ENCODE measurements at regions not wholly inside any gene's neighbourhood (a gene's known extent, or its start where the extent isn't known, plus 50 kb on each side); places are given as distances from the start of the nearest gene placed in this dataset.

GRCh38 chr18:77366720-77367641 lies 117.3 kb downstream of the GALR1 start:
- TF ChIP-seq CTCF (conservative IDR thresholded peaks at IDR 0.05; ENCODE audit: low read depth, low read length): no peak
- TF ChIP-seq EZH2 (IDR thresholded peaks at IDR 0.05; ENCODE audit: borderline replicate concordance, low read depth, low read length, poor library complexity, severe bottlenecking): no peak
